Right cardiac atrium (tissue), 5 donors: ENCODE measurements at regions not wholly inside any gene's neighbourhood (a gene's known extent, or its start where the extent isn't known, plus 50 kb on each side); places are given as distances from the start of the nearest gene placed in this dataset.

ENCODE experiments used
- ATAC-seq, 2 donors: fragments of 200-7000 bp; cut with Tn5 transposase; one replicate each; pipeline versions ENCODE4 v1.8.0 to v1.9.1; 2020; ENCODE audit warnings: moderate library complexity in 2 of 2, mild to moderate bottlenecking in 1 of 2
- DNase-seq, 3 donors: peaks; one replicate each; pipeline ENCODE4 v3.0.0-alpha.2; 2020
- H3K27ac ChIP-seq: one replicate; pipeline ENCODE4 v1.5.1; 2013; ENCODE audit warnings: mild to moderate bottlenecking, low read length, control low read depth, moderate library complexity
- H3K27me3 ChIP-seq: one replicate; pipeline ENCODE4 v1.6.1; 2013; ENCODE audit not compliant: control insufficient read depth, insufficient read depth
- H3K4me1 ChIP-seq: one replicate; pipeline ENCODE4 v1.6.1; 2013; ENCODE audit warnings: low read length; ENCODE audit not compliant: control insufficient read depth, insufficient read depth
- H3K4me3 ChIP-seq: one replicate; pipeline ENCODE4 v1.5.1; 2013; ENCODE audit warnings: low read length, control low read depth
- H3K9me3 ChIP-seq: one replicate; pipeline ENCODE4 v1.6.1; 2013; ENCODE audit warnings: low read length; ENCODE audit not compliant: control insufficient read depth
- WGBS: extraction: QIAGEN DNeasy Blood & Tissue Kit; methylation state at CpG from one replicate; pipeline ENCODE4 v1.1.7; 2013; 5-methylcytosine and 5-hydroxymethylcytosine counted together
- intact Hi-C, 4 donors: fragments of 100-400 bp; cut with DNase I; formaldehyde crosslinking; loops; one replicate each; pipeline versions ENCODE4 v1.11.0 to v1.14.0; 2022 to 2023
- donor health status: healthy with polysubstance abuse.
- donor health status: DM: no; HTN: yes; CAD: no.
- donor health status: DM: no; HTN: no; CAD: no.
- donor health status: DM: no; HTN: yes; CAD: no; lungs with severe emphysema.
- donor health status: DM: yes; HTN: yes; CAD: no.

- no peaks in the 10 kb centered on the region for H3K9me3 ChIP-seq
- ATAC-seq (peak; percentile 89 to 90), DNase-seq (no peak)
- no peaks in the 10 kb centered on the region for H3K27me3 ChIP-seq
- no peaks in the 10 kb centered on the region for H3K4me1 ChIP-seq
- intact Hi-C loops = no loop called here
- no peak overlapping the region for H3K27ac ChIP-seq
- H3K4me3 ChIP-seq = no peak overlapping the region
- WGBS = 22% methylated on average over 1 of the region's 1 CpG
These were observed 95.3 kb upstream of the GUCY1A1 start for GRCh38 chr4:155571184-155571944.

GRCh38 chr4:155570661-155571060, 96.0 kb upstream of the GUCY1A1 start:
- WGBS = 85% methylated on average over 2 of the region's 2 CpGs
- H3K9me3 ChIP-seq = no peaks in the 10 kb centered on the region
- DNase-seq (no peak), ATAC-seq (no peak)
- intact Hi-C loops = no loop called here
- H3K27me3 ChIP-seq = no peaks in the 10 kb centered on the region
- H3K27ac ChIP-seq = no peak overlapping the region
- no peaks in the 10 kb centered on the region for H3K4me1 ChIP-seq
- H3K4me3 ChIP-seq = no peak overlapping the region

GRCh38 chr4:155569960-155570515, 96.6 kb upstream of the GUCY1A1 start:
- 80% methylated on average over 4 of the region's 4 CpGs for WGBS
- no peak overlapping the region for H3K4me3 ChIP-seq
- intact Hi-C loops = no loop called here

GRCh38 chr4:155569471-155569870, 97.2 kb upstream of the GUCY1A1 start:
- 98% methylated on average over 3 of the region's 3 CpGs for WGBS
- no peak for ATAC-seq

More at GRCh38 chr4:155569960-155570515, 96.6 kb upstream of the GUCY1A1 start:
- Histone ChIP-seq H3K4me1 (no peaks in the 10 kb centered on the region), H3K27me3 (no peaks in the 10 kb centered on the region), H3K27ac (no peak overlapping the region), H3K9me3 (no peaks in the 10 kb centered on the region)
- no peak for DNase-seq
- ATAC-seq = peak in 1 of 2 donors; percentile 65

GRCh38 chr4:155568641-155569220, 97.9 kb upstream of the GUCY1A1 start:
- Histone ChIP-seq H3K27me3 (no peaks in the 10 kb centered on the region), H3K4me1 (no peaks in the 10 kb centered on the region), H3K9me3 (no peaks in the 10 kb centered on the region), H3K27ac (no peak overlapping the region), H3K4me3 (no peak overlapping the region)
- WGBS = 91% methylated on average over 4 of the region's 4 CpGs
- ATAC-seq (no peak), DNase-seq (no peak)
- intact Hi-C loops = no loop called here

More at GRCh38 chr4:155569471-155569870, 97.2 kb upstream of the GUCY1A1 start:
- intact Hi-C loops = no loop called here
- DNase-seq = no peak
- Histone ChIP-seq H3K4me3 (no peak overlapping the region), H3K9me3 (no peaks in the 10 kb centered on the region), H3K27ac (no peak overlapping the region), H3K4me1 (no peaks in the 10 kb centered on the region), H3K27me3 (no peaks in the 10 kb centered on the region)

- WGBS = 87% methylated on average over 1 of the region's 1 CpG
- Histone ChIP-seq H3K27ac (no peak overlapping the region), H3K4me1 (no peaks in the 10 kb centered on the region), H3K4me3 (no peak overlapping the region), H3K9me3 (no peaks in the 10 kb centered on the region), H3K27me3 (no peaks in the 10 kb centered on the region)
- ATAC-seq = no peak
- DNase-seq = no peak
- intact Hi-C loops = no loop called here
These were observed 100.3 kb upstream of the GUCY1A1 start for GRCh38 chr4:155566354-155566753.

- no peak for DNase-seq
- no peaks in the 10 kb centered on the region for H3K27me3 ChIP-seq
- H3K4me3 ChIP-seq = no peak overlapping the region
- WGBS = 82% methylated on average over 2 of the region's 2 CpGs
- no peak overlapping the region for H3K27ac ChIP-seq
- H3K4me1 ChIP-seq = no peaks in the 10 kb centered on the region
- ATAC-seq = no peak
- H3K9me3 ChIP-seq = no peaks in the 10 kb centered on the region
- intact Hi-C loops = no loop called here
These were observed 100.9 kb upstream of the GUCY1A1 start for GRCh38 chr4:155565776-155566175.

GRCh38 chr4:155565330-155565729, 101.3 kb upstream of the GUCY1A1 start:
- 54% methylated on average over 1 of the region's 1 CpG for WGBS
- no peaks in the 10 kb centered on the region for H3K4me1 ChIP-seq
- no peak overlapping the region for H3K27ac ChIP-seq
- no peak overlapping the region for H3K4me3 ChIP-seq
- H3K9me3 ChIP-seq = no peaks in the 10 kb centered on the region
- no peaks in the 10 kb centered on the region for H3K27me3 ChIP-seq
- DNase-seq (no peak), ATAC-seq (no peak)
- intact Hi-C loops = no loop called here

GRCh38 chr4:155564880-155565279, 101.8 kb upstream of the GUCY1A1 start:
- no peaks in the 10 kb centered on the region for H3K27me3 ChIP-seq
- 96% methylated on average over 3 of the region's 3 CpGs for WGBS
- ATAC-seq (no peak), DNase-seq (no peak)
- H3K4me1 ChIP-seq = no peaks in the 10 kb centered on the region
- no peaks in the 10 kb centered on the region for H3K9me3 ChIP-seq
- intact Hi-C loops = no loop called here
- no peak overlapping the region for H3K27ac ChIP-seq
- no peak overlapping the region for H3K4me3 ChIP-seq

- H3K9me3 ChIP-seq = no peaks in the 10 kb centered on the region
- intact Hi-C loops = no loop called here
- no peak overlapping the region for H3K27ac ChIP-seq
- WGBS = 79% methylated on average over 2 of the region's 2 CpGs
- H3K27me3 ChIP-seq = no peaks in the 10 kb centered on the region
- H3K4me3 ChIP-seq = no peak overlapping the region
- DNase-seq = no peak
- no peaks in the 10 kb centered on the region for H3K4me1 ChIP-seq
- no peak for ATAC-seq
These were observed 102.6 kb upstream of the GUCY1A1 start for GRCh38 chr4:155564086-155564485.

- Histone ChIP-seq H3K4me3 (no peak overlapping the region), H3K4me1 (no peaks in the 10 kb centered on the region), H3K9me3 (no peaks in the 10 kb centered on the region), H3K27me3 (no peaks in the 10 kb centered on the region), H3K27ac (no peak overlapping the region)
- ATAC-seq = no peak
- intact Hi-C loops = no loop called here
- DNase-seq = no peak
These were observed 106.7 kb upstream of the GUCY1A1 start for GRCh38 chr4:155559915-155560314.
